HS-27A (cell line): ENCODE measurements at regions not wholly inside any gene's neighbourhood (a gene's known extent, or its start where the extent isn't known, plus 50 kb on each side); places are given as distances from the start of the nearest gene placed in this dataset.
"Not testable (repeated sequence)": the region's sequence is repeated elsewhere in the genome, so short reads cannot be mapped to it uniquely, and the experiment has no call there.

Experiments used
- DNase-seq: peaks from one replicate; pipeline ENCODE4 v3.0.0-alpha.2; 2012; ENCODE audit warnings: low read depth, missing footprints

GRCh38 chr2:38483776-38484501, 106.9 kb upstream of the ATL2 start:
- no peak for DNase-seq

- not testable (repeated sequence) for DNase-seq
Observed at GRCh38 chr2:38482710-38483109, 105.6 kb upstream of the ATL2 start.

- no peak for DNase-seq
Observed at GRCh38 chr2:38480617-38481016, 103.5 kb upstream of the ATL2 start.

GRCh38 chr2:38477006-38477405, 99.9 kb upstream of the ATL2 start:
- DNase-seq, result no peak

GRCh38 chr2:38475567-38475881, 98.5 kb upstream of the ATL2 start:
- no peak for DNase-seq

- DNase-seq, result no peak
Observed at GRCh38 chr2:38474715-38475566, 97.9 kb upstream of the ATL2 start.

- DNase-seq, result no peak
Observed at GRCh38 chr2:38474021-38474456, 97.0 kb upstream of the ATL2 start.

GRCh38 chr2:38473333-38474005, 96.4 kb upstream of the ATL2 start:
- DNase-seq, result no peak

- no peak for DNase-seq
Observed at GRCh38 chr2:38470115-38470514, 93.0 kb upstream of the ATL2 start.

- no peak for DNase-seq
Observed at GRCh38 chr2:38467768-38468455, 90.8 kb upstream of the ATL2 start.

- no peak for DNase-seq
Observed at GRCh38 chr2:38466876-38467767, 90.0 kb upstream of the ATL2 start.

GRCh38 chr2:38466409-38466808, 89.3 kb upstream of the ATL2 start:
- DNase-seq, result no peak

GRCh38 chr2:38465789-38466127, 88.7 kb upstream of the ATL2 start:
- DNase-seq, result no peak

GRCh38 chr2:38464971-38465788, 88.1 kb upstream of the ATL2 start:
- DNase-seq, result no peak

GRCh38 chr2:38463752-38464151, 86.7 kb upstream of the ATL2 start:
- DNase-seq, result no peak

- DNase-seq, result peak; percentile 48
Observed at GRCh38 chr2:38462121-38462661, 85.1 kb upstream of the ATL2 start.

GRCh38 chr2:38461470-38461869, 84.4 kb upstream of the ATL2 start:
- DNase-seq, result no peak

- no peak for DNase-seq
Observed at GRCh38 chr2:38460313-38460712, 83.2 kb upstream of the ATL2 start.

GRCh38 chr2:38454081-38454480, 77.0 kb upstream of the ATL2 start:
- DNase-seq, result no peak

GRCh38 chr2:38451778-38452177, 74.7 kb upstream of the ATL2 start:
- DNase-seq, result not testable (repeated sequence)
